Upper lobe of left lung (tissue), 6 donors: ENCODE measurements at regions not wholly inside any gene's neighbourhood (a gene's known extent, or its start where the extent isn't known, plus 50 kb on each side); places are given as distances from the start of the nearest gene placed in this dataset.

Experiments used
- ATAC-seq, 2 donors: fragments of 200-7000 bp; cut with Tn5 transposase; one replicate each; pipeline ENCODE4 v1.9.1; 2022; ENCODE audit warnings: mild to moderate bottlenecking in 2 of 2, moderate library complexity in 2 of 2; ENCODE audit not compliant: low FRiP score in 2 of 2
- DNase-seq, 2 donors: peaks; one replicate each; pipeline ENCODE4 v3.0.0-alpha.2; 2019 to 2020
- H3K27ac ChIP-seq, 4 donors: fragments of 200-600 bp; sonication (generic); one replicate each; pipeline ENCODE4 v1.5.1; 2016 to 2019
- H3K27me3 ChIP-seq, 4 donors: fragments of 200-600 bp; sonication (generic); one replicate each; pipeline ENCODE4 v1.5.1; 2017 to 2019
- H3K36me3 ChIP-seq, 4 donors: fragments of 200-600 bp; sonication (generic); one replicate each; pipeline ENCODE4 v1.5.1; 2016 to 2019
- H3K4me1 ChIP-seq, 4 donors: fragments of 200-600 bp; sonication (generic); one replicate each; pipeline ENCODE4 v1.5.1; 2018 to 2019
- H3K4me3 ChIP-seq, 4 donors: fragments of 200-600 bp; sonication (generic); one replicate each; pipeline ENCODE4 v1.5.1; 2017 to 2019; ENCODE audit warnings: mild to moderate bottlenecking in 2 of 4, moderate library complexity in 1 of 4
- H3K9me3 ChIP-seq, 4 donors: fragments of 200-600 bp; sonication (generic); one replicate each; pipeline ENCODE4 v1.5.1; 2018 to 2019
- CTCF ChIP-seq, 6 experiments: fragments of 450-650 bp in 4 of 6; fragments of 200-600 bp in 2 of 6; sonication (generic) in 2 of 6; IDR thresholded peaks; one replicate each; pipeline ENCODE4 v1.5.1; 2016 to 2019; ENCODE audit warnings: antibody characterized with exemption in 6 of 6
- EP300 ChIP-seq, 4 donors: sonication (generic); formaldehyde crosslinking; IDR thresholded peaks; one replicate each; pipeline ENCODE4 v1.5.1; 2017; ENCODE audit warnings: antibody characterized with exemption in 4 of 4, control low read depth in 2 of 4
- POLR2A ChIP-seq, 4 donors: fragments of 450-650 bp; IDR thresholded peaks; one replicate each; pipeline ENCODE4 v1.5.1; 2016 to 2017; ENCODE audit warnings: antibody characterized with exemption in 4 of 4, mild to moderate bottlenecking in 2 of 4
- POLR2AphosphoS5 ChIP-seq, 2 donors: sonication (generic); formaldehyde crosslinking; IDR thresholded peaks; one replicate each; pipeline ENCODE4 v1.5.1; 2017; ENCODE audit warnings: antibody characterized with exemption in 2 of 2
- WGBS, 2 donors: methylation state at CpG; one replicate each; pipeline ENCODE4 v1.1.5; 2017 to 2018; 5-methylcytosine and 5-hydroxymethylcytosine counted together
- donor health status: DM: no; HTN: no; CAD: no; lungs with moderate emphysema.
- donor health status: DM: no; HTN: yes; CAD: no; lungs with severe emphysema.

- DNase-seq, result no peak
- Histone ChIP-seq H3K27me3 (no peaks in the 10 kb centered on the region), H3K27ac (no peak overlapping the region), H3K4me3 (no peak overlapping the region), H3K36me3 (no peaks in the 10 kb centered on the region), H3K9me3 (no peaks in the 10 kb centered on the region), H3K4me1 (no peaks in the 10 kb centered on the region)
- ATAC-seq, result no peak
- 56 to 76% methylated on average over 3 of the region's 3 CpGs for WGBS, 2 donors
- TF ChIP-seq EP300 (IDR thresholded peaks at IDR 0.05) (no peak), CTCF (IDR thresholded peaks at IDR 0.05) (no peak), POLR2A (IDR thresholded peaks at IDR 0.05) (no peak), POLR2AphosphoS5 (IDR thresholded peaks at IDR 0.05) (no peak)
These were observed 327.5 kb upstream of the HNRNPA3 start for GRCh38 chr2:176885001-176885643.

- DNase-seq (no peak), ATAC-seq (no peak)
- no peaks in the 10 kb centered on the region for H3K36me3 ChIP-seq
- H3K4me3 ChIP-seq, result no peak overlapping the region
- TF ChIP-seq POLR2A (IDR thresholded peaks at IDR 0.05), result no peak
- no peak for TF ChIP-seq EP300 (IDR thresholded peaks at IDR 0.05)
- no peak for TF ChIP-seq CTCF (IDR thresholded peaks at IDR 0.05)
- TF ChIP-seq POLR2AphosphoS5 (IDR thresholded peaks at IDR 0.05), result no peak
- H3K27me3 ChIP-seq, result no peaks in the 10 kb centered on the region
- no peaks in the 10 kb centered on the region for H3K4me1 ChIP-seq
- WGBS, 2 donors, result 83 to 90% methylated on average over 2 of the region's 2 CpGs
- no peak overlapping the region for H3K27ac ChIP-seq
- no peaks in the 10 kb centered on the region for H3K9me3 ChIP-seq
These were observed 326.9 kb upstream of the HNRNPA3 start for GRCh38 chr2:176885661-176886060.

GRCh38 chr2:176891105-176891504 is 321.5 kb upstream of the HNRNPA3 start:
- Histone ChIP-seq H3K9me3 (no peaks in the 10 kb centered on the region), H3K27ac (no peak overlapping the region), H3K4me1 (no peaks in the 10 kb centered on the region), H3K4me3 (no peak overlapping the region), H3K36me3 (no peaks in the 10 kb centered on the region), H3K27me3 (no peaks in the 10 kb centered on the region)
- DNase-seq (no peak), ATAC-seq (no peak)
- TF ChIP-seq POLR2AphosphoS5 (IDR thresholded peaks at IDR 0.05) (no peak), CTCF (IDR thresholded peaks at IDR 0.05) (no peak), POLR2A (IDR thresholded peaks at IDR 0.05) (no peak), EP300 (IDR thresholded peaks at IDR 0.05) (no peak)
- 43 to 51% methylated on average over 4 of the region's 4 CpGs for WGBS, 2 donors

GRCh38 chr2:176891857-176892256 is 320.7 kb upstream of the HNRNPA3 start:
- Histone ChIP-seq H3K4me3 (no peak overlapping the region), H3K9me3 (no peaks in the 10 kb centered on the region), H3K4me1 (no peaks in the 10 kb centered on the region), H3K36me3 (no peaks in the 10 kb centered on the region), H3K27ac (no peak overlapping the region), H3K27me3 (no peaks in the 10 kb centered on the region)
- TF ChIP-seq EP300 (IDR thresholded peaks at IDR 0.05), result no peak
- no peak for TF ChIP-seq POLR2AphosphoS5 (IDR thresholded peaks at IDR 0.05)
- no peak for TF ChIP-seq POLR2A (IDR thresholded peaks at IDR 0.05)
- TF ChIP-seq CTCF (IDR thresholded peaks at IDR 0.05), result no peak
- DNase-seq, result no peak
- WGBS, 2 donors, result 26 to 54% methylated on average over 1 of the region's 1 CpG
- no peak for ATAC-seq

GRCh38 chr2:176892676-176893226 is 319.8 kb upstream of the HNRNPA3 start:
- ATAC-seq (no peak), DNase-seq (no peak)
- Histone ChIP-seq H3K4me1 (no peaks in the 10 kb centered on the region), H3K9me3 (no peaks in the 10 kb centered on the region), H3K36me3 (no peaks in the 10 kb centered on the region), H3K4me3 (no peak overlapping the region), H3K27ac (no peak overlapping the region), H3K27me3 (no peaks in the 10 kb centered on the region)
- TF ChIP-seq POLR2A (IDR thresholded peaks at IDR 0.05), result no peak
- no peak for TF ChIP-seq EP300 (IDR thresholded peaks at IDR 0.05)
- TF ChIP-seq POLR2AphosphoS5 (IDR thresholded peaks at IDR 0.05), result no peak
- no peak for TF ChIP-seq CTCF (IDR thresholded peaks at IDR 0.05)
- 77 to 79% methylated on average over 2 of the region's 2 CpGs for WGBS, 2 donors
